HepG2 (cell line): ENCODE measurements at regions not wholly inside any gene's neighbourhood (a gene's known extent, or its start where the extent isn't known, plus 50 kb on each side); places are given as distances from the start of the nearest gene placed in this dataset.

Experiments used
- ATAC-seq: fragments of 200-7000 bp; cut with Tn5 transposase; 3 replicates; pipeline ENCODE4 v1.9.1; 2020; ENCODE audit warnings: mild to moderate bottlenecking, moderate library complexity
- BruUV-seq: library from RNA; stranded (reverse); fragments of 400-500 nt; replicated peaks from 2 replicates; lab custom pipeline; 2021; lab: Mats Ljungman, UMichigan
- CTCF ChIA-PET: fragments of 300-600 bp; formaldehyde crosslinking; extraction: SDS; loops from one replicate; lab custom pipeline; 2021; ENCODE audit warnings: low total read pairs, inconsistent platforms, low intra/inter-chr PET ratio; lab: Yijun Ruan, JAX
- POLR2A ChIA-PET: fragments of 350-600 bp; sonication (Branson Sonifier 250); formaldehyde crosslinking; loops from one replicate; lab custom pipeline; 2020; ENCODE audit warnings: antibody characterized with exemption, inconsistent platforms; lab: Yijun Ruan, JAX
- DNase-seq: peaks from one replicate; pipeline ENCODE4 v3.0.0-alpha.2; 2015; ENCODE audit warnings: low spot score
- FAIRE-seq: peaks from 3 replicates; lab custom pipeline; 2011; peaks lifted over from hg19 to GRCh38; lab: Jason Lieb, UNC
- H2AFZ ChIP-seq: one replicate; pipeline ENCODE4 v1.6.1; 2011; ENCODE audit warnings: low read length, inconsistent platforms
- H3K27ac ChIP-seq: fragments of 300-600 bp; 3 replicates; pipeline ENCODE4 v1.8.0; 2011; ENCODE audit warnings: mixed run types, mild to moderate bottlenecking, mixed read lengths, low read length, inconsistent platforms; ENCODE audit not compliant: insufficient read depth; ENCODE audit errors: extremely low read length
- H3K27me3 ChIP-seq, 2 experiments: fragments of 200-600 bp in 1 of 2; 2 replicates in 1 of 2; 3 replicates in 1 of 2; pipeline versions ENCODE4 v1.6.0 to v1.8.0; 2011; ENCODE audit warnings: low read length in 2 of 2, mild to moderate bottlenecking in 2 of 2, moderate library complexity in 2 of 2, inconsistent platforms in 1 of 2; ENCODE audit not compliant: insufficient read depth in 2 of 2, control insufficient read depth in 1 of 2
- H3K36me3 ChIP-seq, 2 experiments: fragments of 200-600 bp in 1 of 2; replicated peaks in 1 of 2; 2 replicates in 1 of 2; 3 replicates in 1 of 2; pipeline versions ENCODE4 v1.5.1 to v1.8.0; 2011; ENCODE audit warnings: low read length in 2 of 2, inconsistent platforms in 1 of 2; ENCODE audit not compliant: insufficient read depth in 2 of 2, control insufficient read depth in 1 of 2
- H3K4me1 ChIP-seq: 2 replicates; pipeline ENCODE4 v1.5.1; 2012; ENCODE audit warnings: low read length, inconsistent platforms; ENCODE audit not compliant: insufficient read depth
- H3K4me2 ChIP-seq: 2 replicates; pipeline ENCODE4 v1.6.0; 2011; ENCODE audit warnings: low read depth, low read length, inconsistent platforms
- H3K4me3 ChIP-seq, 3 experiments: fragments of 200-600 bp in 1 of 3; sonication (generic), shearing (Covaris generic) in 1 of 3; replicated peaks in 1 of 3; 2 replicates each; pipeline ENCODE4 v1.5.1; 2011 to 2016; ENCODE audit warnings: low read length in 3 of 3, inconsistent platforms in 2 of 3, low read depth in 2 of 3, mild to moderate bottlenecking in 2 of 3, control low read depth in 1 of 3, mixed read lengths in 1 of 3; ENCODE audit not compliant: insufficient read depth in 1 of 3
- H3K79me2 ChIP-seq: one replicate; pipeline ENCODE4 v1.6.1; 2011; ENCODE audit warnings: low read length, inconsistent platforms; ENCODE audit not compliant: insufficient read depth
- H3K9ac ChIP-seq: 2 replicates; pipeline ENCODE4 v1.6.0; 2011; ENCODE audit warnings: mild to moderate bottlenecking, low read depth, low read length, inconsistent platforms; ENCODE audit not compliant: insufficient read depth
- H3K9me3 ChIP-seq: 2 replicates; pipeline ENCODE4 v1.5.1; 2012; ENCODE audit warnings: mild to moderate bottlenecking, low read length
- H4K20me1 ChIP-seq: 2 replicates; pipeline ENCODE4 v1.6.0; 2011; ENCODE audit warnings: inconsistent platforms, mild to moderate bottlenecking, low read length, moderate library complexity; ENCODE audit not compliant: insufficient read depth
- FOXO4 ChIP-seq: sonication (generic); formaldehyde crosslinking; conservative IDR thresholded peaks from 2 replicates; pipeline ENCODE4 v1.8.1; 2023; ENCODE audit warnings: missing genetic modification reagents
- KAT8 ChIP-seq: IDR thresholded peaks from 2 replicates; pipeline ENCODE4 v1.6.1; 2016; ENCODE audit warnings: missing genetic modification reagents, missing compliant biosample characterization
- KDM5B ChIP-seq: sonication (generic); formaldehyde crosslinking; IDR thresholded peaks from 2 replicates; pipeline ENCODE4 v1.4.0; 2020; ENCODE audit warnings: missing genetic modification reagents, mild to moderate bottlenecking, borderline replicate concordance
- LBX2 ChIP-seq: sonication (generic); formaldehyde crosslinking; IDR thresholded peaks from 2 replicates; pipeline ENCODE4 v1.5.0; 2020; ENCODE audit warnings: missing genetic modification reagents, mild to moderate bottlenecking, borderline replicate concordance
- MTA1 ChIP-seq: sonication (generic); formaldehyde crosslinking; IDR thresholded peaks from 2 replicates; pipeline ENCODE4 v1.4.0; 2020; ENCODE audit warnings: missing genetic modification reagents, mild to moderate bottlenecking, borderline replicate concordance
- PRDM4 ChIP-seq: sonication (generic); formaldehyde crosslinking; IDR thresholded peaks from 2 replicates; pipeline ENCODE4 v1.9.0; 2021; ENCODE audit warnings: missing genetic modification reagents, borderline replicate concordance
- ZFP41 ChIP-seq: sonication (generic); formaldehyde crosslinking; IDR thresholded peaks from 2 replicates; pipeline ENCODE4 v1.4.0; 2020; ENCODE audit warnings: mild to moderate bottlenecking, missing genetic modification reagents, borderline replicate concordance
- ZNF275 ChIP-seq: sonication (generic); formaldehyde crosslinking; IDR thresholded peaks from 2 replicates; pipeline ENCODE4 v1.8.0; 2022; ENCODE audit warnings: missing genetic modification reagents, mild to moderate bottlenecking, inconsistent platforms, borderline replicate concordance
- ZNF441 ChIP-seq: sonication (generic); formaldehyde crosslinking; IDR thresholded peaks from 2 replicates; pipeline ENCODE4 v1.7.0; 2021; ENCODE audit warnings: missing genetic modification reagents, borderline replicate concordance
- ZNF569 ChIP-seq: sonication (generic); formaldehyde crosslinking; IDR thresholded peaks from 2 replicates; pipeline ENCODE4 v1.5.0; 2020; ENCODE audit warnings: mild to moderate bottlenecking, missing genetic modification reagents, moderate library complexity, borderline replicate concordance
- ZNF572 ChIP-seq: sonication (generic); formaldehyde crosslinking; IDR thresholded peaks from 2 replicates; pipeline ENCODE4 v1.5.1; 2020; ENCODE audit warnings: mild to moderate bottlenecking, missing genetic modification reagents
- ZNF580 ChIP-seq: IDR thresholded peaks from 2 replicates; pipeline ENCODE4 v1.6.1; 2016; ENCODE audit warnings: low read depth, borderline replicate concordance
- ZNF75D ChIP-seq: sonication (generic); formaldehyde crosslinking; IDR thresholded peaks from 2 replicates; pipeline ENCODE4 v1.8.1; 2023; ENCODE audit warnings: missing genetic modification reagents, mild to moderate bottlenecking, borderline replicate concordance
- ZNF777 ChIP-seq: sonication (generic); formaldehyde crosslinking; IDR thresholded peaks from 2 replicates; pipeline ENCODE4 v1.4.0; 2020; ENCODE audit warnings: missing genetic modification reagents
- ZNF790 ChIP-seq: sonication (generic); formaldehyde crosslinking; IDR thresholded peaks from 2 replicates; pipeline ENCODE4 v1.8.0; 2022; ENCODE audit warnings: missing genetic modification reagents, mild to moderate bottlenecking, borderline replicate concordance
- ZSCAN12 ChIP-seq: sonication (generic); formaldehyde crosslinking; IDR thresholded peaks from 2 replicates; pipeline ENCODE4 v1.9.0; 2021; ENCODE audit warnings: mild to moderate bottlenecking, missing genetic modification reagents
- WGBS: methylation state at CpG from one replicate; pipeline ENCODE4 v1.1.6; 2017; ENCODE audit warnings: low lambda C conversion rate; 5-methylcytosine and 5-hydroxymethylcytosine counted together
- in situ Hi-C: cut with HindIII; loops from 2 replicates; pipeline ENCODE4 v1.10.0; 2017; ENCODE audit warnings: low pct_unique_long_range_greater_than_20kb; ENCODE audit not compliant: extremely low pct_ligation_motif_present
- intact Hi-C: fragments of 100-400 bp; cut with micrococcal nuclease; formaldehyde crosslinking; loops from one replicate; pipeline ENCODE4 v1.10.0; 2022; ENCODE audit not compliant: unreplicated experiment

GRCh38 chr10:4074545-4075407, 289.8 kb upstream of the KLF6 start:
- no peak for DNase-seq
- POLR2A ChIA-PET = no interaction called here
- Histone ChIP-seq H3K4me1 (no peaks in the 10 kb centered on the region), H3K4me2 (no peak overlapping the region), H3K27ac (no peak overlapping the region), H3K36me3 (no peaks in the 10 kb centered on the region), H3K4me3 (no peak overlapping the region), H4K20me1 (no peaks in the 10 kb centered on the region), H3K9ac (no peak overlapping the region), H3K79me2 (no peaks in the 10 kb centered on the region), H3K27me3 (peaks cover 4 to 21% of the 10 kb centered on the region in 2 experiments; a peak in 3 of 5 replicates), H2AFZ (no peak overlapping the region), H3K9me3 (no peaks in the 10 kb centered on the region)
- no peak for FAIRE-seq
- intact Hi-C loops = no loop called here
- in situ Hi-C loops = no loop called here
- WGBS = 19% methylated on average over 10 of the region's 10 CpGs
- no peak for TF ChIP-seq ZSCAN12 (CRISPR knock-in tag)
- no peak for TF ChIP-seq ZNF569
- TF ChIP-seq ZNF275 = no peak
- no peak for TF ChIP-seq MTA1 (CRISPR knock-in tag)
- TF ChIP-seq KDM5B = no peak
- no peak for TF ChIP-seq FOXO4 (CRISPR knock-in tag)
- TF ChIP-seq PRDM4 = no peak
- no peak for TF ChIP-seq ZNF777
- TF ChIP-seq ZNF580 (CRISPR knock-in tag) = no peak
- no peak for TF ChIP-seq LBX2 (CRISPR knock-in tag)
- no peak for TF ChIP-seq ZNF441 (CRISPR knock-in tag)
- no peak for TF ChIP-seq KAT8 (CRISPR knock-in tag)
- no peak for TF ChIP-seq ZNF572
- no peak for TF ChIP-seq ZFP41
- TF ChIP-seq ZNF75D (CRISPR knock-in tag) = no peak
- no peak for TF ChIP-seq ZNF790 (CRISPR knock-in tag)
- CTCF ChIA-PET = no interaction called here
- BruUV-seq = no TSS peak
- no peak for ATAC-seq
